HG02840 (cell line): ENCODE measurements at regions not wholly inside any gene's neighbourhood (a gene's known extent, or its start where the extent isn't known, plus 50 kb on each side); places are given as distances from the start of the nearest gene placed in this dataset.

Experiments used
- ATAC-seq: cut with Tn5 transposase; IDR thresholded peaks from one replicate; pipeline ENCODE4 v1.9.1; 2021; ENCODE audit warnings: mild to moderate bottlenecking, moderate library complexity, moderate number of reproducible peaks; ENCODE audit not compliant: unreplicated experiment, low FRiP score

DNA sequence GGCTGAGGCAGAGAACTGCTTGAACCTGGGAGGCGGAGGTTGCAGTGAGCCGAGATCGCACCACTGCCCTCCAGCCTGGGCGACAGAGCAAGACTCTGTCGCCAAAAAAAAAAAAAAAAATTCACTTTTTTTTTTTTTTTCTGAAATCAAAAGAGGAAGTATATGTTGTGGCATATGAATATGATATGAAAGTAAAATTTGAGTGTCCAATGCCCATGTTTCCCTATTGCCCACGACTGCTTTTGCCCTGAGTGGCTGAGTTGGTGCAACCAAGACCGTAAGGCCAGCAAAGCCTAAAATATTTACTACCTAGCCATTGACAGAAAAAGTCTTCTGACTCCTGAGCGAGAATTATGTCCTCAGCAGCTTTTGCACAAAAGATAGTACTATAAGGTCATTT is 101.7 kb upstream of the PARP11 start:
- ATAC-seq: no peak

GRCh38 chr12:3973973-3974644 is 100.9 kb upstream of the PARP11 start:
- ATAC-seq: no peak

DNA sequence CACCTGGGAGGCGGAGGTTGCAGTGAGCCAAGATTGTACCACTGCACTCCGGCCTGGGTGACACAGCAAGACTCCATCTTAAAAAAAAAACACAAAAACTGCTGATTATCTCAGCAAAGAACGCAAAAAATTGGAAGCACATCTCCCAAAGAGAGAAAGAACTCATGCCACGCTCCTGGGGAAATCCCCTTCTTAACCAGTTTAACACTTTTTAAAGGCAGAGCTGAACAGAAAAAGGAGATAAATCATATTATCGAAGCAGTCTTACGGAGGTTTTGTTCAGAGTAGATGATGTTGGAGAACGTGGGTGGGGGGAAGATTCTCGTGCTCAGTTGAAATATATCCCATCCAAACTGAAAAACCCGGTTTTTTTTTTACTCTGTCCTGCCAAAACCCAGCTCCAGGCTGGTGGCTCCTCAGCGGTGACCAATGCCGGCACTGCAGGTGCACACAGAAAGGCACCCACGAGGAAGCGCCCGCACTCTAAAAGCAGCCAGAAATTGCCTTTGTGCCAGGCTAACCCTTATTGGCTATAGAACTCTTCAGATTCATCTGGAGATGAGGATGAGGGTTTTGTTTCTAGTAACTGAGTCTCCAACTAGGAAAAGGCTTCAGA is 100.2 kb upstream of the PARP11 start:
- no peak for ATAC-seq

GRCh38 chr12:3972576-3972975 is 99.4 kb upstream of the PARP11 start:
- no peak for ATAC-seq

GRCh38 chr12:3968523-3968922 is 95.3 kb upstream of the PARP11 start:
- no peak for ATAC-seq

- ATAC-seq: no peak
Observed at GRCh38 chr12:3967556-3968160, 94.5 kb upstream of the PARP11 start.

- ATAC-seq: no peak
Observed at GRCh38 chr12:3966376-3966775, 93.2 kb upstream of the PARP11 start.

DNA sequence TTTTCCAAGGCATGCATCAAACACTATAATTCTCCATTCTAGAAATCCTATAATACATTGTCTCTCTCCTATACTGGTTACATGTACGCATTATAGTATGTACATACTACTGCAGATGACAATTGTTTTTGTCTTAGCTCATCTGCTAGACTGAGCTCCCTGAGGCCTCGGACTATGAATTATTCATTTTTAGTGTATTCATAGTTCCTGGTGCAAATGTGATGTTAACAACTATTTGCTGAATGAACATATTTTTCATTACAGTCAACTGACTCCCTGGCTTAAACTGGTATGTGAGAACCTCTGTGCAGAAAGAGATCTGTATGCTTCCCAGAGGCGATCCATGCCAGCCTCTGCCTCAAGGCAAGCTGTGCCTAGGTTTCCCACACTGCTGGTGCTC is 91.8 kb upstream of the PARP11 start:
- no peak for ATAC-seq

DNA sequence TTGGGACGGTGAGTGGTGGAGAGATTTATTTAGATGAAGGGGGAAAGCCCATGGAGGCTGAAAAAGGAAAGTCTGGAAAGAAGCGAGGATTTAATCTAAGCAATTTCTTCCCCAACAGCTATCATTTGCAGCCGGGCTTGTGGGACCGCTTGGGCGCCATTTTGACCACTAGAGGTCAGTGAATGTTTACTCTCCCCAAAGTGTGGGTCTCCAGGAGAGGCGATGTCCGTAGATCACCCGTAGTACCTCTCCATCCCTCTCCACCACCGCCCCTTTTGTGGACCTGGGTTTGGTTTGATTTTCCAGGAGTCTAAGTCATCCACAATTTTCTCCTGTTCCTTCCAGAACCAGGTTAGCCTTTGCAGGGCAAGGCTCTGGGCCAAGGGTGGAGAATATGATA is 91.2 kb upstream of the PARP11 start:
- ATAC-seq: no peak

- ATAC-seq: no peak
Observed at GRCh38 chr12:3962631-3963483, 89.7 kb upstream of the PARP11 start.

GRCh38 chr12:3961591-3961990 is 88.4 kb upstream of the PARP11 start:
- no peak for ATAC-seq

GRCh38 chr12:3959799-3960560 is 86.8 kb upstream of the PARP11 start:
- ATAC-seq: no peak

DNA sequence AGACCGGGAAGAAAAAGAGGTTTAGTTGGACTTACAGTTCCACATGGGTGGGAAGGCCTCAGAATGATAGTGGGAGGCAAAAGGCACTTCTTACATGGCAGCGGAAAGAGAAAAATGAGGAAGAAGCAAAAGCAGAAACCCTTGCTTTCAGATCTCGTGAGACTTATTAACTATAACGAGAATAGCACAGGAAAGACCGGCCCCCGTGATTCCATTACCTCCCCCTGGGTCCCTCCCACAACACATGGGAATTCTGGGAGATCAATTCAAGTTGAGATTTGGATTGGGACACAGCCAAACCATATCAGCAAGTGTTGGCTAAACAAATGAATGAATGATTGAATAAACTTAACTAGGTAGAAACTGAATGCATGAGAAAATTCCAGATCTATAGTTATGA is 85.3 kb upstream of the PARP11 start:
- ATAC-seq: no peak

GRCh38 chr12:3951380-3952135 is 78.4 kb upstream of the PARP11 start:
- ATAC-seq: no peak

DNA sequence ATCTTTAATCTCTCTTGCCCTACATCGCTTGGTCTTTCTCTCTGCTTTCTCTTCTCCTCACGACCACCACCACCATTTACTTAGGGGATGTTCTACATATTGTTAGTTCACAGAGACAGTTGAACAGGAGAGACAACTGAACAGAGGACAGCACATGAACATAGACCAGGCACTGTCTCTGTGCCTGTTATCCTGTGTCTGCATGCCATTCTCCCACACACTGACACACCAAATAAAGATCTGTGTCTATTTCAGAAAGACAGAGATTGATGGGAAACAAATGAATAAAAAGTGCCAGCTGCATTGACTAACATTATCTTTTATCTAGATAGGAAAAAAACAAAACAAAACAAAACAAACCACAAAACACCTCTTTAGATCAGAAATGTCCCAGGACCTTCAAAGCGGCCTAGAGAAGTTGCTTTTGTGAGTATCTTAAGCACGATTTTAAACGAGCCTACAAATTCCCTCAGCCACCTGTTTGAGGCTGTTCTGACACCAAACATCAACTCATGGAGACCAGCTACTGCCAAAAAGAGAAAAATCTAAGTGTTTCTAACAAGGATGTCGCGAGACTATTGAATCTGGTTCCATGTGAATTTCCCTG is 77.6 kb upstream of the PARP11 start:
- no peak for ATAC-seq

DNA sequence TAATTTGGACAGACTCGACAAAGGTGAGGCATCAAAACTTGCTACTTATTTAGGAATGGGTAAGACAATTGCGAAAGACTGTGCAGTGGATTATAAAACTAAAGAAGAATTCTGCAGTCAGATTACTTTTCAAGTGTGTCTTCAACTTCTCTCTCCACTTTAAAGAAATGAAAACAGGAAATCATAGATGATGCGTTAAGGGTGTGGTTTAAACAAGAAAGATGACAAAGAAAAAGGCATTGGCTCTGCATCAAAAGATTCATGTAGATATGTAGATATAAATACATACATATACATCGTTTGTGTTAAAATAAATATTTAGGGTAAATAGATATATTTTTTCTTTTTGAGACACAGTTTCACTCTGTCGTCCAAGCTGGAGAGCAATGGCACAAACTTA is 74.6 kb upstream of the PARP11 start:
- ATAC-seq: no peak

GRCh38 chr12:3945671-3946070 is 72.5 kb upstream of the PARP11 start:
- ATAC-seq: no peak

- no peak for ATAC-seq
Observed at GRCh38 chr12:3944620-3945019, 71.4 kb upstream of the PARP11 start.

DNA sequence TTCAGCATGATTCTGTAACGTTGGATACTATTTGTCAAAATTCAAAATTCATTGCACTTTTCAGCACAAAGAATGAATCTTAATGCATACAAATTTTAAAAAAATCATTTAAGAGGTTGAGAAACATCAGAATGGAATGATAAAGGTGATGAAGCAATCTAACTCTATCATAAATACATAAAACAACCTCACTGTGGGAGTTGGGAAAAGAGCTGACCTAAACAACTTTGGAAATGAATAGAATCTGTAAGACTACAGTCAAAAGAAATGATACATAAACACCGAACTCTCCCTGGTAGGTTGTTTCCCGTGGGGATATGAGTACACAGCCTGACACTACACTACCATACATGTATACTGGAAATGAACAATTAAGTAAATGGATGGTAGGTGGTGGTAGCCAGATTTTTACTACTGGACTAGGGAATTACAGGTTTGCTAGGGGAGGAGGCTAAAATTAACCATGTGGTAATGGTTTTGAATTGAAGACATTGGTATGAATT is 64.9 kb upstream of the PARP11 start:
- ATAC-seq: no peak
